ENCODE measurements at regions not wholly inside any gene's neighbourhood (a gene's known extent, or its start where the extent isn't known, plus 50 kb on each side); places are given as distances from the start of the nearest gene placed in this dataset.

- no peak for DNase-seq (ENCODE audit: low read depth)
These were observed 161.3 kb upstream of the LMNTD1 start for GRCh38 chr12:25714198-25714984.

GRCh38 chr12:25715102-25715501, 162.0 kb upstream of the LMNTD1 start:
- no peak for DNase-seq (ENCODE audit: low read depth)

- no peak for DNase-seq (ENCODE audit: low read depth)
These were observed 163.8 kb upstream of the LMNTD1 start for GRCh38 chr12:25716842-25717241.

GRCh38 chr12:25717552-25717951, 164.5 kb upstream of the LMNTD1 start:
- no peak for DNase-seq (ENCODE audit: low read depth)

- peak; percentile 46 for DNase-seq (ENCODE audit: low read depth)
These were observed 165.1 kb upstream of the LMNTD1 start for GRCh38 chr12:25718081-25718731.

GRCh38 chr12:25719505-25719904, 166.4 kb upstream of the LMNTD1 start:
- peak; percentile 76 for DNase-seq (ENCODE audit: low read depth)

GRCh38 chr12:25723336-25723735, 170.3 kb upstream of the LMNTD1 start:
- DNase-seq (ENCODE audit: low read depth), result peak; percentile 86

- DNase-seq (ENCODE audit: low read depth), result peak; percentile 88
These were observed 170.9 kb upstream of the LMNTD1 start for GRCh38 chr12:25723921-25724491.

- DNase-seq (ENCODE audit: low read depth), result no peak
These were observed 172.4 kb upstream of the LMNTD1 start for GRCh38 chr12:25725470-25725869.

GRCh38 chr12:25725931-25726330, 172.8 kb upstream of the LMNTD1 start:
- DNase-seq (ENCODE audit: low read depth), result peak; percentile 79

- DNase-seq (ENCODE audit: low read depth), result no peak
These were observed 175.0 kb upstream of the LMNTD1 start for GRCh38 chr12:25728056-25728595.

- DNase-seq (ENCODE audit: low read depth), result no peak
These were observed 177.6 kb upstream of the LMNTD1 start for GRCh38 chr12:25730489-25731349.

GRCh38 chr12:25733541-25733940, 180.5 kb upstream of the LMNTD1 start:
- DNase-seq (ENCODE audit: low read depth), result no peak

- no peak for DNase-seq (ENCODE audit: low read depth)
These were observed 181.6 kb upstream of the LMNTD1 start for GRCh38 chr12:25734529-25735180.

- DNase-seq (ENCODE audit: low read depth), result no peak
These were observed 187.5 kb upstream of the LMNTD1 start for GRCh38 chr12:25740617-25741016.

- no peak for DNase-seq (ENCODE audit: low read depth)
These were observed 188.8 kb upstream of the LMNTD1 start for GRCh38 chr12:25741917-25742316.

GRCh38 chr12:25743679-25744215, 190.7 kb upstream of the LMNTD1 start:
- no peak for DNase-seq (ENCODE audit: low read depth)

GRCh38 chr12:25744313-25744712, 191.2 kb upstream of the LMNTD1 start:
- DNase-seq (ENCODE audit: low read depth), result peak; percentile 84

- DNase-seq (ENCODE audit: low read depth), result no peak
These were observed 192.2 kb upstream of the LMNTD1 start for GRCh38 chr12:25745281-25745680.

GRCh38 chr12:25746131-25746530, 193.0 kb upstream of the LMNTD1 start:
- DNase-seq (ENCODE audit: low read depth), result no peak

GRCh38 chr12:25752710-25753309, 199.7 kb upstream of the LMNTD1 start:
- DNase-seq (ENCODE audit: low read depth), result no peak

Measured in amniotic epithelial cell (primary cell).